HEK293 (cell line): ENCODE measurements at regions not wholly inside any gene's neighbourhood (a gene's known extent, or its start where the extent isn't known, plus 50 kb on each side); places are given as distances from the start of the nearest gene placed in this dataset.

Experiments used
- ZNF366 ChIP-seq: fragments of 450-650 bp; formaldehyde crosslinking; conservative IDR thresholded peaks from 2 replicates; pipeline ENCODE4 v1.5.1; 2016; ENCODE audit warnings: missing biosample characterization, missing genetic modification characterization
- TF ChIP-seq, protein P1 (sequence below): fragments of 450-650 bp; formaldehyde crosslinking; IDR thresholded peaks from 2 replicates; pipeline ENCODE4 v1.5.1; 2016; ENCODE audit warnings: missing biosample characterization, missing genetic modification characterization

DNA sequence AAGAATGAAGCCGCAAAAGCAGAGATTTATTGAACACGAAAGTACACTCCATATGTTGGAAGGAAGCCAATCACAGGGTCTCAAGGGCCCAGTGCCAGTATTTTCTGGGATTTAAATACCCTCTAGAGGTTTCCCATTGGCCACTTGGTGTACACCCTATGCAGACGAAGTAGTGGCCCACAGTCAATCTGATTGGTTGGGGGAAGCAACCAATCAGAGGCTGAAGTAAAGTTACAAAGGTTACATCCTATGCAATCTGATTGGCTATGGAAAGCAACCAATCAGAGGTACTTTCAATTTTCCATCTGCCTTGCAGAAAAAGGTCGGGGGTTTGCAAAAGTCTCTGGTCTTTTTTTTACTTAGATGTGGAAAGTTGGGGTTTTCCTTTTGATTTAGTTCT, 481.3 kb upstream of the NRP1 start:
- TF ChIP-seq, protein P1, sequence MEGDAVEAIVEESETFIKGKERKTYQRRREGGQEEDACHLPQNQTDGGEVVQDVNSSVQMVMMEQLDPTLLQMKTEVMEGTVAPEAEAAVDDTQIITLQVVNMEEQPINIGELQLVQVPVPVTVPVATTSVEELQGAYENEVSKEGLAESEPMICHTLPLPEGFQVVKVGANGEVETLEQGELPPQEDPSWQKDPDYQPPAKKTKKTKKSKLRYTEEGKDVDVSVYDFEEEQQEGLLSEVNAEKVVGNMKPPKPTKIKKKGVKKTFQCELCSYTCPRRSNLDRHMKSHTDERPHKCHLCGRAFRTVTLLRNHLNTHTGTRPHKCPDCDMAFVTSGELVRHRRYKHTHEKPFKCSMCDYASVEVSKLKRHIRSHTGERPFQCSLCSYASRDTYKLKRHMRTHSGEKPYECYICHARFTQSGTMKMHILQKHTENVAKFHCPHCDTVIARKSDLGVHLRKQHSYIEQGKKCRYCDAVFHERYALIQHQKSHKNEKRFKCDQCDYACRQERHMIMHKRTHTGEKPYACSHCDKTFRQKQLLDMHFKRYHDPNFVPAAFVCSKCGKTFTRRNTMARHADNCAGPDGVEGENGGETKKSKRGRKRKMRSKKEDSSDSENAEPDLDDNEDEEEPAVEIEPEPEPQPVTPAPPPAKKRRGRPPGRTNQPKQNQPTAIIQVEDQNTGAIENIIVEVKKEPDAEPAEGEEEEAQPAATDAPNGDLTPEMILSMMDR (tag by site-specific recombination) = no peak
- TF ChIP-seq ZNF366 (tag by site-specific recombination) = no peak
